Nephron (organoid): ENCODE measurements at regions not wholly inside any gene's neighbourhood (a gene's known extent, or its start where the extent isn't known, plus 50 kb on each side); places are given as distances from the start of the nearest gene placed in this dataset.

ENCODE experiments used
- H3K27ac Mint-ChIP-seq, 3 experiments: 2 replicates each; pipeline ENCODE4 v1.8.0; 2020; ENCODE audit warnings: mixed read lengths in 3 of 3, mild to moderate bottlenecking in 2 of 3, moderate library complexity in 1 of 3
- H3K27me3 Mint-ChIP-seq: 2 replicates; pipeline ENCODE4 v1.8.0; 2021; ENCODE audit warnings: low read depth, mild to moderate bottlenecking, moderate library complexity, mixed read lengths
- H3K36me3 Mint-ChIP-seq: 2 replicates; pipeline ENCODE4 v1.8.0; 2020; ENCODE audit warnings: low read depth, mixed read lengths
- H3K4me1 Mint-ChIP-seq: 2 replicates; pipeline ENCODE4 v1.8.0; 2020; ENCODE audit warnings: mixed read lengths
- H3K4me3 Mint-ChIP-seq, 3 experiments: 2 replicates each; pipeline ENCODE4 v1.8.0; 2020; ENCODE audit warnings: mild to moderate bottlenecking in 3 of 3, mixed read lengths in 3 of 3, moderate library complexity in 2 of 3
- H3K9me3 Mint-ChIP-seq: 2 replicates; pipeline ENCODE4 v1.8.0; 2020; ENCODE audit warnings: mixed read lengths
- TF ChIP-seq, protein P1 (sequence below), 3 experiments: fragments of 200-600 bp; sonication (generic); IDR thresholded peaks; one replicate each; pipeline ENCODE4 v1.5.0; 2021; ENCODE audit warnings: antibody characterized with exemption in 3 of 3; ENCODE audit not compliant: unreplicated experiment in 3 of 3

DNA sequence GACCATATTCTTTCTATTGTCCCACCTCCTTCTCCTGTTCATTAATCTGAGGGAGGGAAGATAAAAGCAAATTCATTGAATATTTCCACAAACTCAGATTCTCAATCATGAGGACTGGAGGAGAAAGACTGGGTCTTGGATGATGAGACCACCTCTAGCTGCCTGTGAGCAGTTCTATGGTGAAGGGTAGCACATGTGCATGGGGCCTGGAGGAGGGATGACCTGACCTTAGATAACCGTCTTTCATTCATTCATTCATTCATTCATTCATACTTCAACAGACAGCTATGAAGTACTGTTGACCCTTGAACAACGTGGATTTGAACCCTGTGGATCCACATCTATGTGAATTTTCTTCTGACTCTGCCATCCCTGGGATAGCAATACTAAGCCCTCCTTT, 68.4 kb downstream of the MED10 start:
- peaks cover 38% of the 10 kb centered on the region for H3K27me3 Mint-ChIP-seq
- no peaks in the 10 kb centered on the region for H3K36me3 Mint-ChIP-seq
- no peaks in the 10 kb centered on the region for H3K9me3 Mint-ChIP-seq
- H3K4me1 Mint-ChIP-seq, result no peaks in the 10 kb centered on the region
- no peak overlapping the region for H3K4me3 Mint-ChIP-seq
- no peak overlapping the region for H3K27ac Mint-ChIP-seq
- TF ChIP-seq, protein P1, sequence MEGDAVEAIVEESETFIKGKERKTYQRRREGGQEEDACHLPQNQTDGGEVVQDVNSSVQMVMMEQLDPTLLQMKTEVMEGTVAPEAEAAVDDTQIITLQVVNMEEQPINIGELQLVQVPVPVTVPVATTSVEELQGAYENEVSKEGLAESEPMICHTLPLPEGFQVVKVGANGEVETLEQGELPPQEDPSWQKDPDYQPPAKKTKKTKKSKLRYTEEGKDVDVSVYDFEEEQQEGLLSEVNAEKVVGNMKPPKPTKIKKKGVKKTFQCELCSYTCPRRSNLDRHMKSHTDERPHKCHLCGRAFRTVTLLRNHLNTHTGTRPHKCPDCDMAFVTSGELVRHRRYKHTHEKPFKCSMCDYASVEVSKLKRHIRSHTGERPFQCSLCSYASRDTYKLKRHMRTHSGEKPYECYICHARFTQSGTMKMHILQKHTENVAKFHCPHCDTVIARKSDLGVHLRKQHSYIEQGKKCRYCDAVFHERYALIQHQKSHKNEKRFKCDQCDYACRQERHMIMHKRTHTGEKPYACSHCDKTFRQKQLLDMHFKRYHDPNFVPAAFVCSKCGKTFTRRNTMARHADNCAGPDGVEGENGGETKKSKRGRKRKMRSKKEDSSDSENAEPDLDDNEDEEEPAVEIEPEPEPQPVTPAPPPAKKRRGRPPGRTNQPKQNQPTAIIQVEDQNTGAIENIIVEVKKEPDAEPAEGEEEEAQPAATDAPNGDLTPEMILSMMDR (IDR thresholded peaks at IDR 0.05; ENCODE audit: unreplicated experiment in 3 of 3), result no peak

DNA sequence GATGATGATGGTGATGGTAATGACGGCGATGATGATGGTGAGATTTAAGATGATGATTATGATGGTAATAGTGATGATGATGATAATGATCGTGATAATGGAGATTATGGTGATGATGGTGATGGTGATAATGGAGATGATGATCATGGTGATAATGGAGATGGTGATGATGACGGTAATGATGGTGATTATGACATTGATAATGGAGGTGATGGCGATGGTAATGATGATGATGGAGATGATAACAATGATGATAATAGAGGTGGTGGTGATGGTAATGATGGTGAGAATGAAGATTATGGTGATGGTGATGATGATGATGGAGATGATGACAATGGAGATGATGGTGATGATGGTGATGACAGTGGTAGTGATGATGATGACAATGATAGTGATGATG, 69.7 kb downstream of the MED10 start:
- H3K9me3 Mint-ChIP-seq, result no peaks in the 10 kb centered on the region
- no peaks in the 10 kb centered on the region for H3K36me3 Mint-ChIP-seq

DNA sequence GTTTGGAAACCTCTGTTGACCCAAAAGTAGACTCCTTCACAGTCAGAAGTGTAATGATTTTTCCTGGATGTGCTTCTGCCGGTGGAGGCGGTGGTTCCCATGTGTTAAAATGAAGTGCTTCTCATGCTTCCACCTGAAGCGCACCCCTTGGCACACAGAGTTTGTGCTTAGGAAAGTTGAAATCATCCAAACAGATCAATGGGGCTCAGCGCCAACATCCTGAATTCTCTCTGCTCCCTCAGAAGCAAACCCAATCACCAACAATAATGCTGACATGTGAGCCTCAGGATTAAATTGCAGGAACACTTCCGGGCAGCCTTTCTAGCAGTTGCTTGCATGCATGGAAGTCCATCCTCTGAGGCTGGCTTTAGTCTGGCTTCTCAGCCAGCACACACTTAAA, 71.0 kb downstream of the MED10 start:
- Mint-ChIP-seq H3K27me3 (peaks cover 36% of the 10 kb centered on the region), H3K4me3 (no peak overlapping the region), H3K36me3 (no peaks in the 10 kb centered on the region), H3K4me1 (no peaks in the 10 kb centered on the region), H3K27ac (no peak overlapping the region), H3K9me3 (no peaks in the 10 kb centered on the region)
- TF ChIP-seq, protein P1 (IDR thresholded peaks at IDR 0.05; ENCODE audit: unreplicated experiment in 3 of 3), result no peak

More for the DNA sequence above, 69.7 kb downstream of the MED10 start:
- Mint-ChIP-seq H3K4me3 (no peak overlapping the region), H3K27me3 (peaks cover 30% of the 10 kb centered on the region), H3K4me1 (no peaks in the 10 kb centered on the region), H3K27ac (no peak overlapping the region)
- TF ChIP-seq, protein P1 (IDR thresholded peaks at IDR 0.05; ENCODE audit: unreplicated experiment in 3 of 3), result no peak

DNA sequence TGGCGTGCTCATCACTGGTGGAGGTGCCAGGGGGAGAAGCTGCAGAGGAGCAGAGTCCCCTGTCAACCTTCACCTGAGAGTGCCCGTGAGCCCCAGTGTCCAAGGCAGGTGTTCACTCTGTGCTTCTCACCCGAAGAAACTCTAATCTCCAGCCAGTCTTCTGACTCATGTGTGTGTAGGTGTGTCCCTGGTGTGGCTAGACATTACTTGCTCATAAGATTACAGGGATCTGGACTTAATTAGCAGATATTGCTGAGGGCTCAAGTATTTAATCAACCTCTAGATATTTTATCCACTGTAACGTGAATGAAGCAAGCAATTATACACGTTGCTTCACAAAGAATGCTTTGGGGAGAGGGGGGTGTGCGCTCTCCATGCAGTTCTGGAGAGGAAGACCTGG, 72.5 kb downstream of the MED10 start:
- no peak overlapping the region for H3K27ac Mint-ChIP-seq
- TF ChIP-seq, protein P1 (IDR thresholded peaks at IDR 0.05; ENCODE audit: unreplicated experiment in 3 of 3), result no peak
- peaks cover 41% of the 10 kb centered on the region for H3K27me3 Mint-ChIP-seq
- no peaks in the 10 kb centered on the region for H3K36me3 Mint-ChIP-seq
- H3K4me1 Mint-ChIP-seq, result no peaks in the 10 kb centered on the region
- H3K4me3 Mint-ChIP-seq, result no peak overlapping the region
- no peaks in the 10 kb centered on the region for H3K9me3 Mint-ChIP-seq

DNA sequence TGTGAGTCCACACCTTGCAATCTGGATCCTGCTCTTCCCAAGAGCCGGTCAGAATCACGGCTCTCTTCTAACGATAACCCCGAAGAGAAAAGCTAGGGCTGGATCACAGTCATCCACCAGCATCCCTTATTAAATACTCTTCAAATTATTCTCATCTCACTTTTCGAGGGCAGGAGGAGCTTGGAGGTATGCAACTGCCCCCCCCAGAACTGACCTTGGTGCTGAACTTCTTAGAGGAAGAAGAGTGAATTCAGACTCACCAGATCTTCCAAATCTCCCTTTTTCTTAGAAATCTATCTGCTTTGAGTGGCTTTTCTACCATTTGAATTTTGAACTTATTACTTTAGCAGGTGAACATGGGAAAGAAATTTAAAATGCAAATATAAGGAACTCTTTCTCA, 75.7 kb downstream of the MED10 start:
- Mint-ChIP-seq H3K4me3 (no peak overlapping the region), H3K4me1 (no peaks in the 10 kb centered on the region), H3K27me3 (peaks cover 35% of the 10 kb centered on the region), H3K27ac (no peak overlapping the region), H3K9me3 (no peaks in the 10 kb centered on the region), H3K36me3 (no peaks in the 10 kb centered on the region)
- TF ChIP-seq, protein P1 (IDR thresholded peaks at IDR 0.05; ENCODE audit: unreplicated experiment in 3 of 3), result no peak

DNA sequence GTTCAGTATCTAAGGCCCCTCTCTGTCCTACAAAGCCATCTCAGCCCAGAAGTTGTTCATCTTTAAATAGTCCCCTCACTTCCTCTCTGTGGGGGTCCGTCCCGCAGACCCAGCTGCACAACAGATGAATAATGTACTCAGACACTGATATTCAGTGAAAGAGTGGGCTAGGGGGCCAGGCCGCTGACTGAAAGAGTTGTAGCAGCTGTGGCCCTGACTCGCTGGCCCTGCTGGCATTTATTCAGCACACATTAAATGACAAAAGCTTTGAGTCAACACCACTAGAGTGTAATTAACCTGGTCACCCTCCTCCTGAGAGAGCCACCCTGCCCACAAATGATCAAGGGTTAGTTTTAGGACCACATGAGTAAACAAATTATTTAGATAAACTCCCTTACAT, 76.3 kb downstream of the MED10 start:
- Mint-ChIP-seq H3K4me1 (no peaks in the 10 kb centered on the region), H3K27me3 (peaks cover 35% of the 10 kb centered on the region), H3K4me3 (no peak overlapping the region), H3K9me3 (no peaks in the 10 kb centered on the region), H3K36me3 (no peaks in the 10 kb centered on the region), H3K27ac (no peak overlapping the region)
- TF ChIP-seq, protein P1 (IDR thresholded peaks at IDR 0.05; ENCODE audit: unreplicated experiment in 3 of 3), result no peak
